ENCODE measurements at regions not wholly inside any gene's neighbourhood (a gene's known extent, or its start where the extent isn't known, plus 50 kb on each side); places are given as distances from the start of the nearest gene placed in this dataset.

GRCh38 chr1:88398338-88398737 lies 285.7 kb upstream of the PKN2 start:
- DNase-seq, result no peak

GRCh38 chr1:88399690-88400089 lies 284.4 kb upstream of the PKN2 start:
- DNase-seq, result no peak

GRCh38 chr1:88401313-88401712 lies 282.8 kb upstream of the PKN2 start:
- DNase-seq, result no peak

- no peak for DNase-seq
These were observed 279.5 kb upstream of the PKN2 start for GRCh38 chr1:88404582-88404981.

- DNase-seq, result no peak
These were observed 276.8 kb upstream of the PKN2 start for GRCh38 chr1:88407248-88407647.

- no peak for DNase-seq
These were observed 262.1 kb upstream of the PKN2 start for GRCh38 chr1:88421997-88422396.

- DNase-seq, result no peak
These were observed 250.5 kb upstream of the PKN2 start for GRCh38 chr1:88433556-88433955.

GRCh38 chr1:88434836-88435235 lies 249.2 kb upstream of the PKN2 start:
- no peak for DNase-seq

- DNase-seq, result no peak
These were observed 243.1 kb upstream of the PKN2 start for GRCh38 chr1:88441022-88441421.

GRCh38 chr1:88451856-88452255 lies 232.2 kb upstream of the PKN2 start:
- DNase-seq, result no peak

GRCh38 chr1:88453295-88453694 lies 230.8 kb upstream of the PKN2 start:
- no peak for DNase-seq

- DNase-seq, result no peak
These were observed 229.3 kb upstream of the PKN2 start for GRCh38 chr1:88454781-88455180.

GRCh38 chr1:88455621-88456256 lies 228.3 kb upstream of the PKN2 start:
- no peak for DNase-seq

- no peak for DNase-seq
These were observed 226.9 kb upstream of the PKN2 start for GRCh38 chr1:88457197-88457596.

- no peak for DNase-seq
These were observed 223.1 kb upstream of the PKN2 start for GRCh38 chr1:88461007-88461406.

GRCh38 chr1:88462096-88462487 lies 222.0 kb upstream of the PKN2 start:
- DNase-seq, result peak; percentile 11

GRCh38 chr1:88462488-88463261 lies 221.4 kb upstream of the PKN2 start:
- DNase-seq, result peak; percentile 67

- DNase-seq, result peak; percentile 14
These were observed 220.6 kb upstream of the PKN2 start for GRCh38 chr1:88463401-88463985.

GRCh38 chr1:88466011-88466410 lies 218.1 kb upstream of the PKN2 start:
- DNase-seq, result no peak

- DNase-seq, result no peak
These were observed 217.0 kb upstream of the PKN2 start for GRCh38 chr1:88466899-88467580.

GRCh38 chr1:88472298-88472697 lies 211.8 kb upstream of the PKN2 start:
- DNase-seq, result peak; percentile 45

GRCh38 chr1:88472714-88473113 lies 211.4 kb upstream of the PKN2 start:
- peak; percentile 9 for DNase-seq

All from tongue (tissue), 1 donor.